ENCODE measurements at regions not wholly inside any gene's neighbourhood (a gene's known extent, or its start where the extent isn't known, plus 50 kb on each side); places are given as distances from the start of the nearest gene placed in this dataset.

- TF ChIP-seq POLR2A (IDR thresholded peaks at IDR 0.05; ENCODE audit: low read depth, low read length) (no peak), POLR2AphosphoS5 (IDR thresholded peaks at IDR 0.05; ENCODE audit: low read depth, low read length) (no peak), TAF1 (IDR thresholded peaks at IDR 0.05; ENCODE audit: borderline replicate concordance, low read depth, low read length) (no peak)
- no peak for FAIRE-seq
- no peak for DNase-seq (ENCODE audit: insufficient read length)
These were observed 135.4 kb upstream of the GPR12 start for GRCh38 chr13:26895808-26896466.

DNA sequence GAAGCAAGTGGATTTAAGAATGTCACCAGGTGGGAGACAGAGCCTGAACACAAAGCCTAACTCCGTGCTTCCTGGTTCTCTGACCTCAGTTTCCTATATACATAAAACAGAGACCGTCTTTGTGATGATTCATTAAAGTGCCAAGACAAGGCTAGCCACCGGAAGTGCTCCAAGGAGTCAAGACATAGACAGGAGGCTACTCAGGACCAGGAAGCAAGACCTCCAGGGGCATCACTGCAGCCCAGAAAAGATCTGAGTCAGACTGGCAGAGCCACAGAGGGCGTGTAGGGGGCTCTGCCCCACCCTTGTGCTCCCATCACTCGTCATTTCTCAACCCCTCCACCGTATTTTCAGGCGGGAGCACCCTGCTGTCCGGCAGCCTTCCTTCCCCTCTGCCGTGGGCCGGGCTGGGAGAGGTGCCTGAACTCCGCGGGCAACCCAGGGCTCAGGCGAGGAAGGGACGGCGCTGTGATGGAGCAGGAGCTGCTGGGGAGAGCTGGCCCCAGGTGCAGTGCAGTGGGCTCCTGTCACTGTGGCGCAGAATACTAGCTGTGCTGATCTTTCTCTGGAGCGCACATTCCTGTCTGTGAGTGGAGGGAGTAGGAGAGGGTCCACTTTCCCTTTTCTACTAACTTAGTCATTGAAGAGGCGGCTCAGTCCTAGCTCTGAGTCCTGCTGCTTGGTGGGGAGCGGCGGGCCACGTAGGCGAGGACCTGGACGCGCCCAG is 134.7 kb upstream of the GPR12 start:
- TF ChIP-seq POLR2AphosphoS5 (IDR thresholded peaks at IDR 0.05; ENCODE audit: low read depth, low read length) (no peak), TAF1 (IDR thresholded peaks at IDR 0.05; ENCODE audit: borderline replicate concordance, low read depth, low read length) (no peak), POLR2A (IDR thresholded peaks at IDR 0.05; ENCODE audit: low read depth, low read length) (no peak)
- DNase-seq (ENCODE audit: insufficient read length) (no peak), FAIRE-seq (no peak)

DNA sequence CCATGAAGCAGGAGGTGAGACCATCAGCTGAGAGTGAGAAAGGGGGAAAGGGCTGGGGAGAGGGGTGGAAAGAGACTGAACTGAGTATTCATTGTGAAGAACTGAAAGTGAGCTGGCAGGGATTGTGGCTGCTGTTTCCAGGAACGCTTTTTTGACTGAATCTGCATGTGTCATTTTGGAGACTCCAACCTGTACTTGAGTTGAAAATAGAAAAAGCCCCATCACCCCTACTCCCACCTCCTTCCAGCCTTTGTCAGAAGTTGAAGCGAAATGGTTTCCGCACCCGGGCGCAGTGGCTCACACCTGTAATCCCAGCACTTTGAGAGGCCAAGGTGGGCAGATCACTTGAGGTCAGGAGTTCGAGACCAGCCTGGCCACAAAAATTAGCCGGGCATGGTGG is 128.0 kb upstream of the GPR12 start:
- no peak for TF ChIP-seq POLR2A (IDR thresholded peaks at IDR 0.05; ENCODE audit: low read depth, low read length)
- no peak for TF ChIP-seq POLR2AphosphoS5 (IDR thresholded peaks at IDR 0.05; ENCODE audit: low read depth, low read length)
- no peak for TF ChIP-seq TAF1 (IDR thresholded peaks at IDR 0.05; ENCODE audit: borderline replicate concordance, low read depth, low read length)
- no peak for FAIRE-seq
- DNase-seq (ENCODE audit: insufficient read length) = no peak

- FAIRE-seq (no peak), DNase-seq (ENCODE audit: insufficient read length) (no peak)
- TF ChIP-seq POLR2A (IDR thresholded peaks at IDR 0.05; ENCODE audit: low read depth, low read length) (no peak), TAF1 (IDR thresholded peaks at IDR 0.05; ENCODE audit: borderline replicate concordance, low read depth, low read length) (no peak), POLR2AphosphoS5 (IDR thresholded peaks at IDR 0.05; ENCODE audit: low read depth, low read length) (no peak)
These were observed 127.0 kb upstream of the GPR12 start for GRCh38 chr13:26887594-26887993.

DNA sequence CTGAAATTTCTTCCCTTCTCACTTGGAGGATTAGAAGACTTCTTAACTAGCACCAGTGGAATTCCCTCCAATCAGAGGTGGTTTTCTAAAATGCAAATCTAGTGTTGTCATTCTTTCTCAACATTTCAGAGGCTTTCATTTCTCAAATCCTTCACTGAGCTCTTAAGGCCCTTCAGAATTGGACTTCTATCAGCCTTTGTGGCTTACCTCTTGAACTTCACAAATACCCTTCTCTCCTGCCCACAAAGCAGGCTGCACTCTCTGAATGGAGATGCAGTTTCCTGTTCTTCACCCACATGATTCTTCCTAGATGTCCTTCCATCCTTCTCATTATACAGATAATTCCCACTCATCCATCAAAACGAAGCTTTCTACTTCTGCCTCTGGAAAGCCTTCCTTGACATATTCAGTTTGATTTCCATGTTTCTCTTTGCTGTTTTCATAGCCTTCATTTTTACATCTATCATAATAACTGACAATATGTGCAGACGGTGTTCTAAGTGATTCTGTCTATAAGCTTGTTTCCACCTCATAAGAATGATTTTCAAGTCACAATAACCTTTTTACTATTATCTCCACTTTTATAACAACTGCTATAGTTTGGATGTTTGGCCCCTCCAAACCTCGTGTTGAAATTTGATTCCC is 123.1 kb upstream of the GPR12 start:
- TF ChIP-seq POLR2A (IDR thresholded peaks at IDR 0.05; ENCODE audit: low read depth, low read length) (no peak), TAF1 (IDR thresholded peaks at IDR 0.05; ENCODE audit: borderline replicate concordance, low read depth, low read length) (no peak), POLR2AphosphoS5 (IDR thresholded peaks at IDR 0.05; ENCODE audit: low read depth, low read length) (no peak)
- FAIRE-seq (no peak), DNase-seq (ENCODE audit: insufficient read length) (no peak)

- TF ChIP-seq TAF1 (IDR thresholded peaks at IDR 0.05; ENCODE audit: borderline replicate concordance, low read depth, low read length) (no peak), POLR2AphosphoS5 (IDR thresholded peaks at IDR 0.05; ENCODE audit: low read depth, low read length) (no peak), POLR2A (IDR thresholded peaks at IDR 0.05; ENCODE audit: low read depth, low read length) (no peak)
These were observed 122.1 kb upstream of the GPR12 start for GRCh38 chr13:26882731-26883130.

GRCh38 chr13:26881154-26881553 is 120.6 kb upstream of the GPR12 start:
- FAIRE-seq (no peak), DNase-seq (ENCODE audit: insufficient read length) (no peak)
- TF ChIP-seq POLR2A (IDR thresholded peaks at IDR 0.05; ENCODE audit: low read depth, low read length) (no peak), TAF1 (IDR thresholded peaks at IDR 0.05; ENCODE audit: borderline replicate concordance, low read depth, low read length) (no peak), POLR2AphosphoS5 (IDR thresholded peaks at IDR 0.05; ENCODE audit: low read depth, low read length) (no peak)

More at GRCh38 chr13:26882731-26883130, 122.1 kb upstream of the GPR12 start:
- no peak for FAIRE-seq
- no peak for DNase-seq (ENCODE audit: insufficient read length)

DNA sequence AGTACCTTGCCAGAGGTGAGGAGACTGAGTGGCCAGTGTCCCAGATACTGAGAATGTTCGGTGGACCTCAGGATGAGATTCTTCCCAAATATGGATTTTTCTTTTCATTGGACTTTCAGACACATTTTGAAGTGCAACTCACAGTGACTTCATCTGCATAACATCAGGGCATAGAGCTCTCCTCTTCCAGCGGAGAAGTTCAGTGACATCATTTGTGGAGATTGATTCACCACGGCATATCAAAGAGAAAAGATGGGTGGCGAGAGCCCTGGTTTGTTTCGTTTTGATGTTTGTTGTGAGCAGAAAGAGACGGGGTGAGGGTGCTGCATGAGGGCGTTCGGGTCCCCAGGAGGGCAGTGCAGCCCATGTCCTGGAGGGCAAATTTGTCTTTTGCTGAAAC is 120.1 kb upstream of the GPR12 start:
- FAIRE-seq (no peak), DNase-seq (ENCODE audit: insufficient read length) (no peak)
- TF ChIP-seq TAF1 (IDR thresholded peaks at IDR 0.05; ENCODE audit: borderline replicate concordance, low read depth, low read length) = no peak
- no peak for TF ChIP-seq POLR2AphosphoS5 (IDR thresholded peaks at IDR 0.05; ENCODE audit: low read depth, low read length)
- TF ChIP-seq POLR2A (IDR thresholded peaks at IDR 0.05; ENCODE audit: low read depth, low read length) = no peak

DNA sequence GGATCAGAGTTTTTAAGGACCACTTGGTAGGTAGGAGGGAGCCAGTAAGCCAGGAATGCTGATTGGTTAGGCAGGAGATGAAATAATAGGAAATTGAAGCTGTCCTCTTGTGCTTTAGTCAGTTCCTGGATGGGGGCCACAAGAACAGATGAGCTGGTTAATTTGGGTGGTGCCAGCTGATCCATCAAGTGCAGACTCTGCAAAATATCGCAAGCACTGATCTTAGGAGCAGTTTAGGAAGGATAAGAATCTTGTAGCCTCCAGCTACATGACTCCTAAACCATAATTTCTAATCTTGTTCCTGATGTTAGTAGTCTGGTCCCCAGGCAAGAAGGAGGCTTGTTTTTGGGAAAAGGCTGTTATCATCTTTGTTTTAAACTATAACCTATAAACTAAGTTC is 117.9 kb upstream of the GPR12 start:
- no peak for DNase-seq (ENCODE audit: insufficient read length)
- no peak for TF ChIP-seq POLR2AphosphoS5 (IDR thresholded peaks at IDR 0.05; ENCODE audit: low read depth, low read length)
- no peak for TF ChIP-seq POLR2A (IDR thresholded peaks at IDR 0.05; ENCODE audit: low read depth, low read length)
- TF ChIP-seq TAF1 (IDR thresholded peaks at IDR 0.05; ENCODE audit: borderline replicate concordance, low read depth, low read length) = no peak

DNA sequence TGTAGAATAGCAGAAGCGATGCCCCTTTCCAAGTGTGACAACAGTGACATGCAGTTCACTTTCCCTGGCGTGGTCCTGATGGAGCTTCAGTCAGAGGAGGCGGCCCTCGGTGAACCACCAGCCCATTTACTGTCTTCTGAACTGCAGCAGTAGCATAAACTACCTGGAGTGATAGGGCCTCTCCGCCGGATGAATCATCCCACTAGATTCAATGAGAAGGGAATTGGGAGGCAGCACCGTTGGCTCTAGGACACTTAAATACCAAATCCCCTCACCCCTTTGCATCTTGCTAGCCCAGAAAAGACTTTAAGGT is 112.8 kb upstream of the GPR12 start:
- FAIRE-seq = no peak

More for the DNA sequence above, 117.9 kb upstream of the GPR12 start:
- FAIRE-seq = no peak

GRCh38 chr13:26872525-26873385 is 112.2 kb upstream of the GPR12 start:
- TF ChIP-seq POLR2AphosphoS5 (IDR thresholded peaks at IDR 0.05; ENCODE audit: low read depth, low read length) = no peak
- TF ChIP-seq POLR2A (IDR thresholded peaks at IDR 0.05; ENCODE audit: low read depth, low read length) = no peak
- DNase-seq (ENCODE audit: insufficient read length) (no peak), FAIRE-seq (no peak)

More for the DNA sequence above, 112.8 kb upstream of the GPR12 start:
- no peak for DNase-seq (ENCODE audit: insufficient read length)
- TF ChIP-seq POLR2A (IDR thresholded peaks at IDR 0.05; ENCODE audit: low read depth, low read length) (no peak), TAF1 (IDR thresholded peaks at IDR 0.05; ENCODE audit: borderline replicate concordance, low read depth, low read length) (no peak), POLR2AphosphoS5 (IDR thresholded peaks at IDR 0.05; ENCODE audit: low read depth, low read length) (no peak)

Data from GM12892 (cell line).